GM19467 (cell line): ENCODE measurements at regions not wholly inside any gene's neighbourhood (a gene's known extent, or its start where the extent isn't known, plus 50 kb on each side); places are given as distances from the start of the nearest gene placed in this dataset.

ENCODE experiments used
- ATAC-seq: cut with Tn5 transposase; IDR thresholded peaks from one replicate; pipeline ENCODE4 v1.9.1; 2021; ENCODE audit warnings: mild to moderate bottlenecking, moderate library complexity; ENCODE audit not compliant: unreplicated experiment

DNA sequence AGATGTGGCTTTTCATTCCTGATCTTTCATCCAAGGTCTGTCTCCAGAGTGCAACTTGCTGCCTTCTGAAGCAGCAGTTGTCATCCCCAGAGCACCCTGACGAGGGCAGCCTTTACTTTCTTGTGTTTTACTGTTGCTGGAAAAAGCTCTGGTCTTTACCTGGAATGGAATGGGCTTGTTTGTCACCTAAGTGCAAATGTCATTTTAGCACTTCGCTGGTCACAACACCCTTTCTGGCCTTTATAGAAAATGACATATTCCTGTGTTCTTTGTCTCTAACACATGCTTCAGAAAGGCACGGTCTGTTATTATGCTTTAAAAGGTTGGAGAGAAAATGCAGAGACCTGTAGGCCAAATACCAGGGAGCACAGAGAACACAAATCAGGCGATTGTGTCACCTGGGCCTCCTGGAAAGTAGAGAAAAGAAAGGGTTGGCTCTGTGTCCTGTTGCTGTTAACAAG lies 332.7 kb upstream of the IGFBP7 start:
- ATAC-seq: no peak

DNA sequence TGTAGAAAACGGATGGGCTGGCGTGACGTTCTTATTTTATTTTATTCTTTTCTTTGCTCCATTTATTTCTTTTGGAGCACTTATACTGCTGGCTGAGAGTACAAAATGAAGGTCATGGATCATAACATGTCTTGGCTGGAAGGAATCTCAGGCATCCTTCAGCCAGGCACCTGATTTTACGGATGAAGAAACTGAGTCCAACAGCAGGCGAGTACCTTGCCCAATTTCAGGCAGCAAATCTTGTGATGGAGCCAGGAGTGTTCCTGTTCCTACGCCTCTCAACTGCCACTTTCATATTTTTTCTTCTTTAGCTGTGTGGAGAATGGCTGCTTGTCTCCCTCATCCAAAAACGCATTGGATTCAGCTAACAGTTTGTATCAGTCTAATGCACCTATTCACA lies 332.1 kb upstream of the IGFBP7 start:
- ATAC-seq: no peak

DNA sequence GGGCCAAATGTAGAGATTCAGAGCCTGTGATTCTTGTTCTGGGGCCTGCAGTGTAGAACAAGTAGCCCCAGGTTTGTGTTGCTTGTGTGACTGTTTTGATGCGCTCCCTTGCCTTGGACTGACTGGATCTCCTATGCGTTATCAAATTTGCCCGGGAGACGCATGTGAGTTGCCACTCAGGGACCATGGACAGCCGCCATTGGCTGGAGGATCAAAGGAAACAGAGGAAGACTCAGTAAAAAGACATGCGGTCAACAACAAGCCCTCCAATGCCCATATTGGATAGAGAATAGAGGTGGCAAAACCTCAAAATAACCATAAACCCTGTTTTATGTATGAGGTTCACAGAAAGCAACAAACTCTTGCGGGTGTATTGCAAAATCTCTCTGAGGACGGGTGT lies 327.5 kb upstream of the IGFBP7 start:
- no peak for ATAC-seq

GRCh38 chr4:57435300-57435699 lies 325.1 kb upstream of the IGFBP7 start:
- no peak for ATAC-seq

- no peak for ATAC-seq
Measured at GRCh38 chr4:57430726-57431125, 320.5 kb upstream of the IGFBP7 start.

- peak; percentile 73 for ATAC-seq
Measured at GRCh38 chr4:57426779-57427395, 316.7 kb upstream of the IGFBP7 start.

DNA sequence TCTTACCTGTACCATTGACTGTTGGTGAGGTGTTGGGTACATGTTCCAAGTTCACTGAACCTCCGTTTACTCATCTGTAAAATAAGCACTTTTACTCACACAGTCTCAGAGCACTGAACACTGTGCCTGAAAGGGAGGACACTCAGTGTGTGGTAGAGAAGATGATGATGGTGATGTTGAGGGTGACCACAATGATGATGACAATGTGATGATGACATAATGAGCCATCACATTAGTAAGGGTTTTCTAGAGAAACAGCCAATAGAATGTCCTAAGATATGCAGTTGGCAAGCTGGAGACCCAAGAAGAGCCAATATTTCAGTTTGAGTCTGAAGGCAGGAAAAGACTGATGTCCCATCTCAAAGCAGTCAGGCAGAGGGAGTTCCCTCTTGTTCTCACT lies 315.4 kb upstream of the IGFBP7 start:
- ATAC-seq: no peak

DNA sequence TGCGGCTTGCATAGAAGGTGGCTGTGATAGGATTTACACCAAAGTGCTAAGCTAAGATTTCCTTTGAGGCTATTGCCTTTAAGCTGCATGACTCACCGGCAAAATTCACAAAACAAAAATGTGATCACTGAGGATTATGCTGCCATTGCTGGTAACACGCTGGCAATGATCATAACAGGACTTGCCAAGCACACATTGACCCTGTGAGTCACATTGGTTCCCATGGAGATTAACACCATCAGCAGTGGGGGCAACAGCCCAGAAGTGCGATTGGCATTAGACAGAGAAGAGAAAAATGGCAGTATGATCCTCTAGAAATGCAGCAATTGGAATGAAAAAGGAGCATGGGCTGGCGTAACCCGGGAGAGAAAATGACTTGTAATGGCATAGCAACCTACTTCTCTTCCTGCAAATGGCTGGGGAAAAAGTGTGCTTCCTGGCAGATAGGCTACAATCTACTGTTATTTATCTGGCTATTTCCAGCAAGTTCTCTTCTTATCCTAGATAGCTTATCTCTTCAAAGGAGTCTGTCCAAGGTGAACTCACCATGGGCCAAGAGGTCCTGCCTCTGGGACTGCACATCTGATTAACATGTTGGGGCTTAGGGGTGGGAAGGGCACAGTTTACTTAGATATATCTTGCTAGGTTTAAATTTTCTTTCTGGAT lies 314.2 kb upstream of the IGFBP7 start:
- no peak for ATAC-seq

DNA sequence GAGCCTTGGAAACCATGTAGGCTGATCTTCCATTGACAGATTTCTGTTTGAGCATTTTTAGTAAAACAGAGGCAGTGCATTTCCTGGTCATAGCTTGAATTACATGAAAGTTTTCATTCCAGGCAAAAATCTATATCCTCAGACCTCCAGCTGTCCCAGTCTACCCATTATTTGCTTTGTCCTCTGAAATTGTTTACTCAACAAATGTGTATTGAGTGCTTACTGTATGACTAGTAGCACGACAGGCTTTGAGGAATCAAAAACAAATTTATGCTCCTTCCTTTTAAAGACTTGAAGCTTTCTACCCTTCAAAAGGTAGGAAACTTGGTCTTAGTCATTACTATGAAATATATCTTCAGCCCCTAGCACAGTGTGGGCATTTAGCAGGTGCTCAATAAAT lies 307.9 kb upstream of the IGFBP7 start:
- ATAC-seq: no peak

DNA sequence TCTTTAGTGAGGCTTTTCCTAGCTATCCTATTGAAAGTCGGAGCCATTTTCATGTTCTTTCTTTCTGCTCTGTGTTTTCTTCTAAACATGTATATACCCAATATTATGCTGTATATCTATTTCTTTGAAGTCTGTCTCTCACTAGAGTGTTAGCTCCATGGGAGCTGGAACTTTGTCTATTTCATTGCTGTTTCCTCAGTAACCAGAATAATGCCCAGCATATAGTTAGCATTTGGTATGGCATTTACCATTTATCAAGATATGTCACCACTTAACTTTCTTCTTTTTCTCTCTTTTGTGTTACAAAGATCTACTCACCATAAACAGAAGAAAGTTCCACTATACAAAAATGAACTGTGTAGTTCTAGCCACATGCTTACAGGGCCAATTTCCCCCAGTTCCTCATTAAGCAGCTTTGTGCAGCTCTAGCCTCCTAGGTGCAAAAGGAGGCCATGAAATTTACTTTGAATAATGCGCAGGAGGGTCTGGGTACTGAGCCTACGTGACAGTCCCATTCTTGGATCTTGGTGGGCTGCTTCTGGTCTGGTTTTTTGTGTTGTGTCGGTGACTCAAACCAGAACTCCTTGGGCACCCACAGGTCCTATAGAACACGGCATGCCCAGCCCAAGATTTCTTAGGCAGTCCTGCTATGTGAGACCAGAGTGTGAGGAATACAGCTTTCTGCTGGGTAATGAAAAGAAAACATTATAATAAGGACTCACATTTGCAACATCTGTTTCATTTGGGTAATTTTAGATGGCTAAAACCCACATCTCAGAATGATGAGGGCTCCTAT lies 302.3 kb upstream of the IGFBP7 start:
- ATAC-seq: no peak

DNA sequence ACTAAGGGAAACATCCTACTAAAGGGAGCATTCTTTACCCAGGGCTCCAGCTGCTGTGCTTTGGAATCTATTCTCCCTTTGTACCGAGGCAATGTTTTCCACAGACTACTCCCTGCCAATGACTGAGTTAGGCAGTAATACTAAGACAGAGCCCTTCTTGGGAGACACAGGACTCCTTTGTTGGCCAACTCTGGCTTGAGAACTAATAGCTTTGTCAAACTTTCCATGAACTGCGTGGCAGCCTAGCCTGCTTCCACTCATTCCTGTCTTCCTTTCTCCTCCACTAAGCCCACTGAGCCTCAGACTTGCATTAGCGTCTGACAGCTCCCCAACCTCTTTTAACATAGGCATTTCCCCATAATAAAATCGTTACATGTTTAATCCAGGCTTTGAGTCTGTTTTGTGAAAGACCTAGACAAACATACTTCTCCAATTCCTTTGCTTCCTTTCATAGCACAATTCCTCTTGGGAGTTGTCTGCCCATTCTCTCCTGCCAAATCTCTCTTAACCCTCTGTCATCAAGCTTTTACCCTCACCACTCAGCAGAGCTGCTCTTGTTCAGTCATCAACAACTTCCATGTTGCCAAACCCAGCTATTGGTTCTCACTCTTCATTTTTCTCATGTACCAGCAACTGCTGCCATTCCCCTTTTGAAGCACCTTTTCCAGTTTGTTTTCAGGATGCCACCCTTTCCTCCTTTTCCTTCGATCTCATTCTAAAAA lies 300.3 kb upstream of the IGFBP7 start:
- ATAC-seq: no peak

GRCh38 chr4:57405359-57405758 lies 295.2 kb upstream of the IGFBP7 start:
- ATAC-seq: no peak

DNA sequence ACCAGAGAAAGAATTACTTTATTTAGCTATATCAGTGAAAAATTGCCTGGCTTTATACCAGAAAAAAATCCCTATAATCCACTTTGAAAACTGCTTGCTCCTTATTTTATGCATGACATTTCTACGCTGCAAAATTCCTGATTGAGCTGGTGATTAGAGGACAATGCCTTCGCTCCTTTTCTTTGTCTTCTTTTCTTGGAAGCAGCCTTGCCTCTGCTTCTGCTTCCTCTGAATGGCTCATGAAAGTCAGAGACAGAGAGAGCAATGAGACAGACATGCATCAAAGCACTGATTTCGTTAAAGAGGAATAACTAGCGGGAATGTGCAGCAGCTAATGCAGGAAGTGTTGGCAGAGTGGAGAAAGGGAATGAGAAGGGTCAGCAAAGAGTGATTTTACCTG lies 294.3 kb upstream of the IGFBP7 start:
- no peak for ATAC-seq

DNA sequence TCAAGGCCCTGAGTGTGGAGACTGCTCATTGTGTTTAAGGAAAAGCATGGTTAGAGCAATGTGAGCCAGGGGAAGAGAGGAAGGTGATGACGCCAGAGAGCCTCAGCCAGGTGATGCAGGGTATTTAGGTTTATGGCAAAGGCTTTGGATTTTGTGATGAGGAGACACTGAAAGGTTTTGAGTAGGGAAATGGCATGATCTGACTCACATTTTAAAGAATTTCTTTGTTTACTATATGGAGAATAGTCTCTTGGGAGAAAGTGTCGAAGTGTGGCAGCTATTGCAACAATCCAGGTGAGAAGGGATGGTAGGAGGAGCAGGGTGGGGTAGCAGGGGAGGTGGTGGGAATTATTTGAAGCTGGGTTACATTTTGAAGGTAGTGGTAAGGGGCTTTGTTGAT lies 293.4 kb upstream of the IGFBP7 start:
- ATAC-seq: no peak

DNA sequence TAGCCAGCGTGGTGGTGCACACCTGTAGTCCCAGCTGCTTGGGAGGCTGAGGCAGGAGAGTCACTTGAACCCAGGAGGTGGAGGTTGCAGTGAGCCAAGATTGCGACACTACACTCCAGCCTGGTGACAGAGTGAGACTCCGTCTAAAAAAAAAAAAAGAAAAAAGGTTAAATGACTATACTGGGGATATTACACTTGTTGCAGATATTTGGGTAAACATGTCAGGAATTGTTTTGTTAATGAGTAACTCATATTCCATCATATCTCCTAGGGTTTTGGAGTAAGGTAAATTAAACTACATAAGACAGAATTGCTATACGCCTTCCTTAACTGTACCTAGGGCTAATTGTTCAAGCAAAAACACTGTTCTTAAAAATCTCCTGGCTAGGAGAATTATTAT lies 291.4 kb upstream of the IGFBP7 start:
- no peak for ATAC-seq

GRCh38 chr4:57378766-57379165 lies 268.6 kb upstream of the IGFBP7 start:
- no peak for ATAC-seq

GRCh38 chr4:57374866-57375595 lies 264.8 kb upstream of the IGFBP7 start:
- no peak for ATAC-seq

GRCh38 chr4:57373991-57374390 lies 263.8 kb upstream of the IGFBP7 start:
- ATAC-seq: no peak

- ATAC-seq: no peak
Measured at GRCh38 chr4:57371671-57372070, 261.5 kb upstream of the IGFBP7 start.

DNA sequence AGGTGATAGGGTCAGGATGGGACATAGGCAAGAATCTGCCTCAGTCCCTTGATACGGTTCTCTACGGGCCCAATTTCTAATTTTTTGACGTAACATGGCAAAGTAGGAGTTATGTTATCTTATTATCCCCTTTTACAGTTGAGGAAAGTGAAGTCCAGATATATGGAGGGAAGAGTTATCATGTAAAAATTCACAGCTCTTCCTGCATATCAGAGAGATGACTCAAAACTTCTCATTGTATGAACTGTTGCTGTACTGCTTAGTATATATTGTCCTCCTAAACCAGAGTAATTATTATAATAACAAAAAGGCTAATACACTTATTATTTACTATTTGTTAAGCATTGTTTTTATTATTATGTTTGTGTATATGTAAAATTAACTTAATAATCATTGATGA lies 260.5 kb upstream of the IGFBP7 start:
- no peak for ATAC-seq

DNA sequence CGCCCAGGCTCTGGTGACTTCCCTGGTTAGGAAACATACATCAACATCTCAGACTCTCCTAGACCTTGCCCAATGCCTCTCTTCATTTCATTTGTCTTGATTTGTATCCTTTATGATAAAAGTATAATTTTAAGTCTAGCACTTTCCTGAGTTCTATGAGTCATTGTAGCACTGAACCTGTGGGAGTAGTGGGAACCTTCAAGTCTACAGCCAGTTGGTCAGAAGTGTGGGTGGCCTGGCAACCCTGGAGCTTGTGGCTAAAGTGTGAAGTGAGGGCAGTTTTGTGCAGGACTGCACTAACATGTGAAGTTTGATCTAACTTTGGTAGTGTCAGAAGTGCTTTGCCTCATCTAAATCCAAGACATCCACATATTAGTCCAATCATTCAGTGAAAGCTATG lies 259.3 kb upstream of the IGFBP7 start:
- no peak for ATAC-seq
